ENCODE measurements at regions not wholly inside any gene's neighbourhood (a gene's known extent, or its start where the extent isn't known, plus 50 kb on each side); places are given as distances from the start of the nearest gene placed in this dataset.

DNA sequence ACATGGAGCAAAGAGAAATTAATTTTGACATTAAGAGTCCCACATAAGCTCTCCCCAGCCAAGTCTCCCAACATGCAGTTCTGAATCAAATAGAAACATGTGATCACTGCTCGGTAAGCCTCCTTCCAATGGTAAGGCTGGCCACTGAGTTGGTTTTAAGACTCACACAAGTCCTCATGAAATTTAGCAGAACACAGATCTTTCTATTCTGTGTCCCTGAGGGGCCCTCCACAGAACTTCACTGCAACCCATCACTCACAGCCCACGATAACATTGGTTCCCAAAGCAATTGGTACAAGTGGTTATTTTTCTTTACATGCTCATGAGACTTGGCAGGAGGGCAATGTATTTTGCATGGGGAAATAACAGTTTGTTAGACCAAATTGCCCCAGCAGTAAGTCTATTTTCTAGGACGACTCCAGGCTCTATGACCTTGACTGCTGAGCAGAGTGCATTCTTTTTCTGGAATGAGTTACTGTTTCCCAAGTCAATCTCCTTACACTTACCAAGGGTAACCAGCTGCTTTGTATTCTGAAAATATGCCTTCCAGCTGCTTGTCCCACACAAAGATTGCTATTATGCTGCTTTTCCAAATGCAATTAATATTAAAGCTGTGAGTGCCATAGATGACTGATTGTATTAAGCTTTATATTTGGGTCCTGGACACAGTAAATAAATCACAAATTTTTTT lies 142.3 kb upstream of the TANK start:
- TF ChIP-seq, protein P1, sequence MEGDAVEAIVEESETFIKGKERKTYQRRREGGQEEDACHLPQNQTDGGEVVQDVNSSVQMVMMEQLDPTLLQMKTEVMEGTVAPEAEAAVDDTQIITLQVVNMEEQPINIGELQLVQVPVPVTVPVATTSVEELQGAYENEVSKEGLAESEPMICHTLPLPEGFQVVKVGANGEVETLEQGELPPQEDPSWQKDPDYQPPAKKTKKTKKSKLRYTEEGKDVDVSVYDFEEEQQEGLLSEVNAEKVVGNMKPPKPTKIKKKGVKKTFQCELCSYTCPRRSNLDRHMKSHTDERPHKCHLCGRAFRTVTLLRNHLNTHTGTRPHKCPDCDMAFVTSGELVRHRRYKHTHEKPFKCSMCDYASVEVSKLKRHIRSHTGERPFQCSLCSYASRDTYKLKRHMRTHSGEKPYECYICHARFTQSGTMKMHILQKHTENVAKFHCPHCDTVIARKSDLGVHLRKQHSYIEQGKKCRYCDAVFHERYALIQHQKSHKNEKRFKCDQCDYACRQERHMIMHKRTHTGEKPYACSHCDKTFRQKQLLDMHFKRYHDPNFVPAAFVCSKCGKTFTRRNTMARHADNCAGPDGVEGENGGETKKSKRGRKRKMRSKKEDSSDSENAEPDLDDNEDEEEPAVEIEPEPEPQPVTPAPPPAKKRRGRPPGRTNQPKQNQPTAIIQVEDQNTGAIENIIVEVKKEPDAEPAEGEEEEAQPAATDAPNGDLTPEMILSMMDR (IDR thresholded peaks at IDR 0.05), result no peak
- TF ChIP-seq MAX (CRISPR knock-in tag; IDR thresholded peaks at IDR 0.05) (no peak), SP1 (CRISPR knock-in tag; conservative IDR thresholded peaks at IDR 0.05) (no peak), HMGXB4 (CRISPR knock-in tag; IDR thresholded peaks at IDR 0.05) (no peak), NFYB (CRISPR knock-in tag; conservative IDR thresholded peaks at IDR 0.05; ENCODE audit: low read depth) (no peak), SMAD4 (CRISPR knock-in tag; IDR thresholded peaks at IDR 0.05) (no peak), FOXP4 (CRISPR knock-in tag; IDR thresholded peaks at IDR 0.05) (no peak), NR3C1 (CRISPR knock-in tag; conservative IDR thresholded peaks at IDR 0.05; ENCODE audit: low read depth) (no peak), KAT7 (CRISPR knock-in tag; IDR thresholded peaks at IDR 0.05; ENCODE audit: borderline replicate concordance) (no peak), NR1H2 (CRISPR knock-in tag; IDR thresholded peaks at IDR 0.05) (no peak), ESRRA (CRISPR knock-in tag; IDR thresholded peaks at IDR 0.05; ENCODE audit: borderline replicate concordance) (no peak)
- TF ChIP-seq, protein P2, sequence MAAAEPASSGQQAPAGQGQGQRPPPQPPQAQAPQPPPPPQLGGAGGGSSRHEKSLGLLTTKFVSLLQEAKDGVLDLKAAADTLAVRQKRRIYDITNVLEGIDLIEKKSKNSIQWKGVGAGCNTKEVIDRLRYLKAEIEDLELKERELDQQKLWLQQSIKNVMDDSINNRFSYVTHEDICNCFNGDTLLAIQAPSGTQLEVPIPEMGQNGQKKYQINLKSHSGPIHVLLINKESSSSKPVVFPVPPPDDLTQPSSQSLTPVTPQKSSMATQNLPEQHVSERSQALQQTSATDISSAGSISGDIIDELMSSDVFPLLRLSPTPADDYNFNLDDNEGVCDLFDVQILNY (CRISPR knock-in tag; IDR thresholded peaks at IDR 0.05), result no peak
- TF ChIP-seq, protein P3, sequence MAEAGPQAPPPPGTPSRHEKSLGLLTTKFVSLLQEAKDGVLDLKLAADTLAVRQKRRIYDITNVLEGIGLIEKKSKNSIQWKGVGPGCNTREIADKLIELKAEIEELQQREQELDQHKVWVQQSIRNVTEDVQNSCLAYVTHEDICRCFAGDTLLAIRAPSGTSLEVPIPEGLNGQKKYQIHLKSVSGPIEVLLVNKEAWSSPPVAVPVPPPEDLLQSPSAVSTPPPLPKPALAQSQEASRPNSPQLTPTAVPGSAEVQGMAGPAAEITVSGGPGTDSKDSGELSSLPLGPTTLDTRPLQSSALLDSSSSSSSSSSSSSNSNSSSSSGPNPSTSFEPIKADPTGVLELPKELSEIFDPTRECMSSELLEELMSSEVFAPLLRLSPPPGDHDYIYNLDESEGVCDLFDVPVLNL (CRISPR knock-in tag; IDR thresholded peaks at IDR 0.05; ENCODE audit: borderline replicate concordance, low read depth), result no peak
- TF ChIP-seq, protein P4, sequence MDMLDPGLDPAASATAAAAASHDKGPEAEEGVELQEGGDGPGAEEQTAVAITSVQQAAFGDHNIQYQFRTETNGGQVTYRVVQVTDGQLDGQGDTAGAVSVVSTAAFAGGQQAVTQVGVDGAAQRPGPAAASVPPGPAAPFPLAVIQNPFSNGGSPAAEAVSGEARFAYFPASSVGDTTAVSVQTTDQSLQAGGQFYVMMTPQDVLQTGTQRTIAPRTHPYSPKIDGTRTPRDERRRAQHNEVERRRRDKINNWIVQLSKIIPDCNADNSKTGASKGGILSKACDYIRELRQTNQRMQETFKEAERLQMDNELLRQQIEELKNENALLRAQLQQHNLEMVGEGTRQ (CRISPR knock-in tag; IDR thresholded peaks at IDR 0.05), result no peak
